ENCODE measurements at regions not wholly inside any gene's neighbourhood (a gene's known extent, or its start where the extent isn't known, plus 50 kb on each side); places are given as distances from the start of the nearest gene placed in this dataset.

DNA sequence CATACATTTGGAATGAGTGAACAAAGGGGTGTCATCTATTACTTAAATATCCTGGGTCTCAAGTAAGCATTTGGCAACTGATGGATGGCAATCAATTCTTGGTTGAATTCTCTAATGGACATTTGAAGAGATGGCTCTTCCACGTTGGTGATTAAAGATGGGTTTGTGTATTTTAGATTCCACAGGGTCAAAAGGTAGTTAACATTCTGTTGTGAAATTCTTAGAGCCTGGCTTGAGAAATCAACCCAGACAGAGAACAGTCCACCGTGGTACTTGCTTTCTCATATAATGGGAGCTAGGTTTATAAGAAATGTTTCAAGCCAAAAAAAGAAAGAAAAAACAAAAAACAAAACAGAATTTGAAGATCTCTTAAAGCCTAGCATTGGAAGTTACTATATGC is 355.9 kb upstream of the PITX2 start:
- 34 to 36% methylated on average over 2 of the region's 2 CpGs for WGBS, 2 donors
- no peaks in the 10 kb centered on the region for H3K9me3 ChIP-seq
- no peaks in the 10 kb centered on the region for H3K36me3 ChIP-seq
- no peak for TF ChIP-seq CTCF (IDR thresholded peaks at IDR 0.05)
- no peak overlapping the region for H3K27ac ChIP-seq
- no peak overlapping the region for H3K4me3 ChIP-seq
- FAIRE-seq = no peak
- intact Hi-C loops (cut with DNase I) = no loop called here
- DNase-seq = no peak
- peaks cover 0 to 4% (median 0%) of the 10 kb centered on the region in 4 donors for H3K27me3 ChIP-seq
- H3K4me1 ChIP-seq = no peaks in the 10 kb centered on the region
- no peak for ATAC-seq

GRCh38 chr4:110982486-110982885 is 359.6 kb upstream of the PITX2 start:
- FAIRE-seq (no peak), ATAC-seq (no peak)

DNA sequence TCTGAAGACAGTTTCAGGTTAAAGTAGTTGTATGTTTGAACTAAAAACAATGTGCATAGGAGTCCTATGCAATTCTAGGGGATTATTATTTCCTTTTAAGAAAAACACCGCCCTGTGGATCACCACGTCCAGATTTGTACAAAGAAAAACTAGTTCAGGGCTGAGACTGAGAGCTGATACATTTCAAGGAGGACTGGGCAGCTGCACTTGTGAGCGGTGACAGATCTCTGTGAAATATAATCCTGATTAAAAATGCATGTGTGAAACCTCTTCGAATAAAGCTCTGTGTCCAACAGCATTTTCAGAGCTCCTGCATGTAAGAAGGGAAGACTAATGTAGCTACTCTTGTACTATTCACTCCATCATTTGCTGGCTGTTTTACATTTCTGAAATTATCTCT is 365.8 kb upstream of the PITX2 start:
- H3K9me3 ChIP-seq = no peaks in the 10 kb centered on the region
- H3K27me3 ChIP-seq = peaks cover 0 to 3% (median 0%) of the 10 kb centered on the region in 4 donors
- no peak for FAIRE-seq
- H3K36me3 ChIP-seq = no peaks in the 10 kb centered on the region
- no peak overlapping the region for H3K27ac ChIP-seq
- intact Hi-C loops (cut with DNase I) = no loop called here
- DNase-seq = no peak
- H3K4me3 ChIP-seq = no peak overlapping the region
- no peak for TF ChIP-seq CTCF (IDR thresholded peaks at IDR 0.05)
- no peak for ATAC-seq
- H3K4me1 ChIP-seq = no peaks in the 10 kb centered on the region
- 50 to 53% methylated on average over 4 of the region's 4 CpGs for WGBS, 2 donors

More at GRCh38 chr4:110982486-110982885, 359.6 kb upstream of the PITX2 start:
- H3K9me3 ChIP-seq = no peaks in the 10 kb centered on the region
- no peak for DNase-seq
- H3K36me3 ChIP-seq = no peaks in the 10 kb centered on the region
- no peak for TF ChIP-seq CTCF (IDR thresholded peaks at IDR 0.05)
- no peak overlapping the region for H3K27ac ChIP-seq
- no peaks in the 10 kb centered on the region for H3K4me1 ChIP-seq
- H3K27me3 ChIP-seq = peaks cover 0 to 5% (median 0%) of the 10 kb centered on the region in 4 donors
- WGBS, 2 donors = 48 to 52% methylated on average over 1 of the region's 1 CpG
- H3K4me3 ChIP-seq = no peak overlapping the region
- intact Hi-C loops (cut with DNase I) = no loop called here

DNA sequence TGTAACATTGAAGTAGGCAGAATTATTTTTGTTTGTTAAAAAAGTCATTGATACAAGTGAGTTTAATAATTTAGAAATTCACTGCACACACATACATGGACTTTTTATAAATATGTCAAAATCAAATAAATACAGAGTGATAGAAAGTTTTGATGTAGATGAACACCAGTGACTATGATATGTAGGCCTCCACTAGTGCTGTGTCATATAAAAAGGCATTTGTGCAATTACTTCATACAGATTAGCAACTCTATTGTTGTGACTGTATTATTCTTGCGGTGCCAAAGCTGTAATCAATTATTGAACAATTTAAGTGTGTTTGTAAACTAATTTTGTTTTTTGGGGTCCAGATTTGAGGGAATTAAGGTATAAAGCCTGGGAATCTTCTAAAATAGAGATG is 366.2 kb upstream of the PITX2 start:
- TF ChIP-seq CTCF (IDR thresholded peaks at IDR 0.05) = no peak
- Histone ChIP-seq H3K9me3 (no peaks in the 10 kb centered on the region), H3K4me3 (no peak overlapping the region), H3K4me1 (no peaks in the 10 kb centered on the region), H3K27me3 (no peaks in the 10 kb centered on the region), H3K36me3 (no peaks in the 10 kb centered on the region), H3K27ac (no peak overlapping the region)
- intact Hi-C loops (cut with DNase I) = no loop called here
- FAIRE-seq = no peak
- ATAC-seq = no peak
- 87 to 88% methylated on average over 1 of the region's 1 CpG for WGBS, 2 donors
- DNase-seq = no peak

- ATAC-seq = no peak
- Histone ChIP-seq H3K27me3 (peaks cover 0 to 5% (median 0%) of the 10 kb centered on the region in 4 donors), H3K27ac (no peak overlapping the region), H3K4me1 (no peaks in the 10 kb centered on the region), H3K9me3 (no peaks in the 10 kb centered on the region), H3K36me3 (no peaks in the 10 kb centered on the region), H3K4me3 (no peak overlapping the region)
- FAIRE-seq = no peak
- intact Hi-C loops (cut with DNase I) = no loop called here
- 16 to 24% methylated on average over 2 of the region's 2 CpGs for WGBS, 2 donors
- DNase-seq = no peak
- no peak for TF ChIP-seq CTCF (IDR thresholded peaks at IDR 0.05)
Observed at GRCh38 chr4:110994781-110995180, 371.9 kb upstream of the PITX2 start.
